Mesothelial cell of epicardium (in vitro differentiated cells): ENCODE measurements at regions not wholly inside any gene's neighbourhood (a gene's known extent, or its start where the extent isn't known, plus 50 kb on each side); places are given as distances from the start of the nearest gene placed in this dataset.
"Not testable (repeated sequence)": the region's sequence is repeated elsewhere in the genome, so short reads cannot be mapped to it uniquely, and the experiment has no call there.

Experiments used
- DNase-seq, 2 experiments: peaks; one replicate each; pipeline ENCODE4 v3.0.0; 2021; ENCODE audit warnings: low spot score in 2 of 2; ENCODE audit not compliant: unreplicated experiment in 2 of 2
- H3K27ac Mint-ChIP-seq: 2 replicates; pipeline ENCODE4 v1.8.0; 2021; ENCODE audit warnings: mixed read lengths
- H3K27me3 Mint-ChIP-seq: 2 replicates; pipeline ENCODE4 v1.8.0; 2021; ENCODE audit warnings: low read depth, mixed read lengths
- H3K36me3 Mint-ChIP-seq: 2 replicates; pipeline ENCODE4 v1.8.0; 2021; ENCODE audit warnings: mixed read lengths
- H3K4me1 Mint-ChIP-seq: 2 replicates; pipeline ENCODE4 v1.8.0; 2021; ENCODE audit warnings: mixed read lengths
- H3K4me3 Mint-ChIP-seq: 2 replicates; pipeline ENCODE4 v1.8.0; 2021; ENCODE audit warnings: mild to moderate bottlenecking, moderate library complexity, mixed read lengths
- H3K9me3 Mint-ChIP-seq: 2 replicates; pipeline ENCODE4 v1.8.0; 2021; ENCODE audit warnings: mixed read lengths
- CTCF ChIP-seq: fragments of 200-600 bp; sonication (generic); IDR thresholded peaks from one replicate; pipeline ENCODE4 v1.5.0; 2021; ENCODE audit warnings: antibody characterized with exemption; ENCODE audit not compliant: unreplicated experiment

GRCh38 chr2:194802589-194802988, 854.4 kb upstream of the SLC39A10 start:
- no peaks in the 10 kb centered on the region for H3K4me1 Mint-ChIP-seq
- no peak for DNase-seq
- H3K27ac Mint-ChIP-seq, result no peak overlapping the region
- H3K27me3 Mint-ChIP-seq, result no peaks in the 10 kb centered on the region
- H3K36me3 Mint-ChIP-seq, result peaks cover 4% of the 10 kb centered on the region
- no peak overlapping the region for H3K4me3 Mint-ChIP-seq
- no peak for TF ChIP-seq CTCF
- peaks cover 36% of the 10 kb centered on the region for H3K9me3 Mint-ChIP-seq

- H3K27me3 Mint-ChIP-seq, DNase-seq, H3K4me1 Mint-ChIP-seq, H3K4me3 Mint-ChIP-seq, H3K36me3 Mint-ChIP-seq, H3K27ac Mint-ChIP-seq: not testable (repeated sequence)
- peaks cover 13% of the 10 kb centered on the region for H3K9me3 Mint-ChIP-seq
Measured at GRCh38 chr2:194787071-194787470, 870.0 kb upstream of the SLC39A10 start.

- not testable (repeated sequence) for DNase-seq, H3K27me3 Mint-ChIP-seq, H3K4me1 Mint-ChIP-seq, H3K4me3 Mint-ChIP-seq, H3K36me3 Mint-ChIP-seq, H3K27ac Mint-ChIP-seq
- H3K9me3 Mint-ChIP-seq, result peaks cover 28% of the 10 kb centered on the region
Measured at GRCh38 chr2:194771394-194771793, 885.6 kb upstream of the SLC39A10 start.

GRCh38 chr2:194769030-194769429, 888.0 kb upstream of the SLC39A10 start:
- Mint-ChIP-seq H3K4me3 (no peak overlapping the region), H3K4me1 (no peaks in the 10 kb centered on the region), H3K36me3 (no peaks in the 10 kb centered on the region), H3K9me3 (peaks cover 28% of the 10 kb centered on the region), H3K27me3 (no peaks in the 10 kb centered on the region), H3K27ac (no peak overlapping the region)
- TF ChIP-seq CTCF, result no peak
- no peak for DNase-seq

- Mint-ChIP-seq H3K27me3 (no peaks in the 10 kb centered on the region), H3K27ac (no peak overlapping the region), H3K36me3 (no peaks in the 10 kb centered on the region), H3K4me1 (no peaks in the 10 kb centered on the region), H3K9me3 (peaks cover 19% of the 10 kb centered on the region), H3K4me3 (no peak overlapping the region)
- DNase-seq, result no peak
- TF ChIP-seq CTCF, result no peak
Measured at GRCh38 chr2:194765723-194766122, 891.3 kb upstream of the SLC39A10 start.

- no peak for DNase-seq
- no peak for TF ChIP-seq CTCF
- H3K27ac Mint-ChIP-seq, result no peak overlapping the region
- peaks cover 2% of the 10 kb centered on the region for H3K4me1 Mint-ChIP-seq
- H3K27me3 Mint-ChIP-seq, result no peaks in the 10 kb centered on the region
- peaks cover 5% of the 10 kb centered on the region for H3K9me3 Mint-ChIP-seq
- H3K36me3 Mint-ChIP-seq, result peaks cover 2% of the 10 kb centered on the region
- H3K4me3 Mint-ChIP-seq, result no peak overlapping the region
Measured at GRCh38 chr2:194750926-194751325, 906.1 kb upstream of the SLC39A10 start.

GRCh38 chr2:194745557-194746146, 911.4 kb upstream of the SLC39A10 start:
- H3K4me3 Mint-ChIP-seq, result no peak overlapping the region
- no peak for TF ChIP-seq CTCF
- H3K4me1 Mint-ChIP-seq, result peaks cover 5% of the 10 kb centered on the region
- H3K36me3 Mint-ChIP-seq, result no peaks in the 10 kb centered on the region
- DNase-seq, result no peak
- H3K27me3 Mint-ChIP-seq, result no peaks in the 10 kb centered on the region
- no peak overlapping the region for H3K27ac Mint-ChIP-seq
- no peaks in the 10 kb centered on the region for H3K9me3 Mint-ChIP-seq
